NCI-H2029 (cell line): ENCODE measurements at regions not wholly inside any gene's neighbourhood (a gene's known extent, or its start where the extent isn't known, plus 50 kb on each side); places are given as distances from the start of the nearest gene placed in this dataset.

Experiments
- DNase-seq: peaks from one replicate; lab custom pipeline; 2025; lab: John Stamatoyannopoulos, UW

DNA sequence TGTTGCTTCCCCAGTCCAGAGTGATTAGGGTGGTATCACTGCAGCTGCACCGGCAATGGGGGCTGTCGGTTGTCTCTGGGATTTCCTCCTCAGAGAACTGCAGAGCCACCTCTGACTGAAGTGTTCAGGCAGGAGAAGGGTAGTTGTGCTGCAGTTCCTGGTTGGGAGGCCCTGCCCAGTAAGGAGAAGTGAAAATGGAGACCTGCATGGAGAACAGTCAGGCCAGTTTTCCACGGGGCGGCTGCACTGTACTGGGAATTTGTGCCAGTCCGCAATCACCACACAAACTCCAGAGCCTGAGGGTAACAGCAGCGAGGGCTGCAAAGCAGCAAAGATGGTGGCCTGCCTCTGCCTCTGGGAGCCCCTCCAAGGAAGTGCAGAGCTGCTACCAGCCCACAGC lies 58.1 kb upstream of the CCDC190 start:
- no peak for DNase-seq

DNA sequence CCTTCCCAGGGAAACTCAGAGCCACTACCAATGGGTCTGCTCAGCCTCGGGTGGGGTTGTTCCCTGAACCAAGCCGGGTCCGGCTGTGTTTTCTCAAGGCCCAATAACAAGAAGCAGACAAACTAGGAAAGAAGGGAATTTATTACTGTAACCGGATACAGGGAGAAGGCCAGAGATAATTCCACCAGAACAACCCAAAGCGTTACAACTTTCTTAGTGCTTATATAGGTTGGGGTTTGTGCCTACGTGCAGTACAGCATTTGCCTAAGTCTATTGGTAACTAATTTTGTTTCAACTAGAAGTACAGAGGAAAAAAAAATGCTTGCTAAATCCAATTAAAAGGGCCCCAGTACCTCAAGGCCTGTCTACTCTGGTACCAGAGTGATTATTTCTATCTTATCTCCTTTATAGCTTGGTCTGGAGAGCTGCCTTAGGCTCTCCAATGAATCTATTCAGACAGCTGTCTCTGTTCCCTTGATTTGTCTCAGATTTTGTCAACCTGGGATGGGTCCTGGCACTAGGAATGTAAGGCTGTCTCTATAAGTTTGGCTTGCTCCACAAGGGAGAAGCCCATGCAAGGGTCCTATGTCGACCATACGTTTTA lies 57.3 kb upstream of the CCDC190 start:
- no peak for DNase-seq

DNA sequence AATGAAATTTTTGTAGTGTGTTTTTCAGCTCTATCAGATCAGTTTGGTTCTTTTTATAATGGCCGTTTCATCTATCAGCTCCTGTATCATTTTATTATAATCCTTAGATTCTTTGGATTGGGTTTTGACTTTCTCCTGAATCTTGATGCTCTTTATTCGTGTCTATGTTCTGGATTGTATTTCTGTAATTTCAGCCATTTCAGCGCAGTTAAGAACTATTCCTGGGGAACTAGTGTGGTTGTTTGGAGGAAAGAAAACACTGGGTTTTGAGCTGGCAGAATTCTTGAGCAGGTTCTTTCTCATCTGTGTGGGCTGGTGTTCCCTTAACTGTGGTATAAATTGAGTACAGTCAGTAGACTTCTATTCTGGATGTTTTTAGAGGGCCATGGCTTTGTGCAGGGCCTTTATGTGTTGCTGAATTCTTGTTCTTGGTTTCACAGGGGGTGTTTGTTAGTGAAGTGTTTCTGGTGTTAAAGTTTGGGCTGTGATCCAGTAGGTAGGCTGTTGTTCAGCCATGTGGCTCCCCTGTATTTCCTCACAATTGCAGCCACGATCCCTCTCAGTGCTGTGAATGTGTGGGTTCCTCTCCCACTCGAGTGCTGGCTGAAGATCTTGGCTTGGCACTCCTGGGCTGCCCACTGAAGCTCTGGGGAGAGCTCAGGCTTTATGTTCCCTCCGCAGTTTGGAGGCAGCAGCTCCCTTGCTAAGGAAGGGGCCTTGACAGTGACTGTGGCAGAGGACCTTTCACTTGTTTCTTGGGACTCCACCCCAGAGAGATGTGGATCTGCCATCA lies 56.0 kb upstream of the CCDC190 start:
- no peak for DNase-seq

DNA sequence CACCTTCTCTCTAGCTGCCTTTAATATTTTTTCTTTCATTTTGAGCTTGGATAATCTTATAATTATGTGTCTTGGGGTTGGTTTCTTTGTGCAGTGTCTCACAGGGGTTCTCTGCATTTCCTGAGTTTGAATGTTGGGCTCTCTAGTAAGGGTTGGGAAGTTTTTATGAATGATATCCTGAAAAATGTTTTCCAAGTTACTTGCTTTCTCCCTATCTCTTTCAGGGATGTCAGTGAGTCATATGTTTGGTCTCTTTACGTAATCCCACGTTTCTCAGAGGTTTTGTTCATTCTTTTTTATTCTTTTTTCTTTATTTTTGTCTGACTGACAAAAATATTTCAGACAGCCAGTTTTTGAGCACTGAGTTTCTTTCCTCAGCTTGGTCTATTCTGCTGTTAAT lies 55.4 kb upstream of the CCDC190 start:
- no peak for DNase-seq

DNA sequence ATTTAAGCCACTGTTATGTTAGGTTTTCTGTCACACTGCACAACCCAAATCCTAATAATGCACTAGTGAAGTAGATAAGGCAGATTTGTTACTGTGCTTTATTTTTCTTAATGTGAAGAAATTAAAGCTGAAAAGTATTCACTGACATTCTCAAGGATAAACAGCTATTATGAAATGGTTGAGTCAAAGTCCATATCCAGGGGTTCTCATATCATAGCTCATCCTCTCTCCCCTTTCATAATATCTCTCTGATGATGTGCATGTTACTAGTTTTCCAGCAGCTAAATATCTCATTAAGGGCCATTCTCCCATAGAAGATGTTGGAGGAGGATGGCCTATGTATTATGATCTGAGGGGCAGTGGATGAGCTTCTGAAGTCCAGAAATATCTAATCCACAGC lies 53.6 kb upstream of the CCDC190 start:
- no peak for DNase-seq

DNA sequence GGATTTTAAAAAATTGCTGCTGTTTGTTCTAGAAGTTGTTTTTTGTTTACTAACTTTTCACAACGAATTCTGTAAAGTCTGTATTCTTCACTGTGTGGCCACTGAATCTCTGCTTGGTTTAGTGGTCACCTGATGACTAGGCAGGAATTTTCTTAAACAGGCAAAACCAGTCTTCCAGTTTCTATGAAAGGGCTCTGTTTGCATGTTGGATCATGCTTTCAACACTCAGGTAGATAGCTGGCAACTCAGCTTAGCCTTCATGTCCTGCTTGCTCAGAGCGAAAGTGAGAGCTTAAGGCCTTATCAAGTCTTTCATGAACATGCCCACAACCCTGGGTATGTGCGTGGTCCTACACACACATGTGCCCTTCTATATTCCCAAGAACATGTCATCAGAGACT lies 52.4 kb upstream of the CCDC190 start:
- no peak for DNase-seq

DNA sequence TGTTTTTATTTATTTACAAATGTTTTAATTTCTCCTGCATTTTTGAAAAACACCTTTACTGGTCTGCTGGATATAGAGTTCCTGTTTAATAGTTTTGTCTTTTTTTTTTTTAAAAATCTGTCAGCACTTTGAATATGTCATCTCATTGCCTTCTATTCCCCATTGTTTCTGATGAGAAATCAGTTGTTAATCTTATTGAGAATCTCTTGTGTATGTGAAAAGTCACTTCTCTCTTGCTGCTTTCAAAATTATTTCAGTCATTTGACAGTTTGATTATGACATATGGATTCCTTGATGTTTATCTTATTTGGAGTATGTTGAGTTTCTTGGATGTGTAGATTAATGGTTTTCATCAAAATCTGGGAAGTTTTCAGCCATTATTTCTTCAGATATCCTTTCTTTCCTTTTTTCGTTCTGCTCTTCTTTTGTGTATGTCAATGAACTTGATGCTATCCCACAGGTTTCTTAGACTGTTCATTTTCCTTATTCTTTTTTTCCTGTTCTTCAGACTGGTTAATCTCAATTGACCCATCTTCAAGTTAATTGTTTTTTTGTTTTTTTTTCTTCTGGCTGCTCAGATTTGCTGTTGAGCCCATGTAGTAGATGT lies 51.2 kb upstream of the CCDC190 start:
- no peak for DNase-seq
